K562 (cell line): ENCODE measurements at regions not wholly inside any gene's neighbourhood (a gene's known extent, or its start where the extent isn't known, plus 50 kb on each side); places are given as distances from the start of the nearest gene placed in this dataset.

Experiments
- ATAC-seq: fragments of 200-7000 bp; cut with Tn5 transposase; 3 replicates; pipeline ENCODE4 v1.9.1; 2020; ENCODE audit warnings: moderate library complexity
- BruUV-seq: library from RNA; stranded (reverse); fragments of 400-500 nt; replicated peaks from 2 replicates; lab custom pipeline; 2021; lab: Mats Ljungman, UMichigan
- CTCF ChIA-PET: fragments of 300-600 bp; formaldehyde crosslinking; extraction: SDS; loops from one replicate; lab custom pipeline; 2021; ENCODE audit warnings: low intra/inter-chr PET ratio; lab: Yijun Ruan, JAX
- POLR2A ChIA-PET: fragments of 300-600, 350-650 bp; sonication (Branson Sonifier 250); formaldehyde crosslinking; extraction: SDS; loops from one replicate; lab custom pipeline; 2021; ENCODE audit warnings: antibody characterized with exemption, inconsistent platforms; lab: Yijun Ruan, JAX
- DNase-seq, 4 experiments: peaks; one replicate each; pipeline versions ENCODE4 v3.0.0 to v3.0.0-alpha.2; 2011 to 2018; ENCODE audit warnings: low spot score in 3 of 4, mixed read lengths in 3 of 4; ENCODE audit errors: extremely low read depth in 1 of 4
- FAIRE-seq: peaks from 2 replicates; lab custom pipeline; 2011; peaks lifted over from hg19 to GRCh38; lab: Jason Lieb, UNC
- H2AFZ ChIP-seq: 2 replicates; pipeline ENCODE4 v1.6.0; 2011; ENCODE audit warnings: low read depth, low read length, control low read depth, inconsistent platforms
- H3K27ac ChIP-seq: fragments of 200-600 bp; 3 replicates; pipeline ENCODE4 v1.8.0; 2011; ENCODE audit warnings: low read depth, mild to moderate bottlenecking, control low read depth, inconsistent platforms, low read length, moderate library complexity, mixed read lengths; ENCODE audit errors: extremely low read depth
- H3K27me3 ChIP-seq, 2 experiments: fragments of 300-600 bp in 1 of 2; 2 replicates in 1 of 2; 3 replicates in 1 of 2; pipeline versions ENCODE4 v1.6.0 to v1.8.0; 2011; ENCODE audit warnings: inconsistent platforms in 2 of 2, low read length in 2 of 2, mild to moderate bottlenecking in 1 of 2, mixed read lengths in 1 of 2, moderate library complexity in 1 of 2; ENCODE audit not compliant: control insufficient read depth in 2 of 2, insufficient read depth in 2 of 2
- H3K36me3 ChIP-seq: fragments of 300-600 bp; 3 replicates; pipeline ENCODE4 v1.8.0; 2011; ENCODE audit warnings: mild to moderate bottlenecking, low read length, inconsistent platforms; ENCODE audit not compliant: control insufficient read depth, insufficient read depth
- H3K4me1 ChIP-seq, 2 experiments: fragments of 200-600 bp in 1 of 2; replicated peaks in 1 of 2; 2 replicates in 1 of 2; 3 replicates in 1 of 2; pipeline versions ENCODE4 v1.5.1 to v1.8.0; 2011; ENCODE audit warnings: inconsistent platforms in 2 of 2, low read length in 2 of 2, mild to moderate bottlenecking in 1 of 2, mixed read lengths in 1 of 2, moderate library complexity in 1 of 2; ENCODE audit not compliant: control insufficient read depth in 2 of 2, insufficient read depth in 2 of 2
- H3K4me2 ChIP-seq: 2 replicates; pipeline ENCODE4 v1.6.1; 2011; ENCODE audit warnings: low read length, control low read depth, inconsistent platforms, mixed read lengths; ENCODE audit not compliant: insufficient read depth
- H3K4me3 ChIP-seq: fragments of 200-600 bp; sonication (generic), shearing (Covaris generic); 2 replicates; pipeline ENCODE4 v1.5.1; 2016; ENCODE audit warnings: control low read depth, inconsistent platforms
- H3K79me2 ChIP-seq: fragments of 200-600 bp; 3 replicates; pipeline ENCODE4 v1.8.0; 2011; ENCODE audit warnings: low read length, inconsistent platforms; ENCODE audit not compliant: control insufficient read depth, insufficient read depth
- H3K9ac ChIP-seq, 2 experiments: 2 replicates each; pipeline versions ENCODE4 v1.6.0 to v1.6.1; 2011; ENCODE audit warnings: low read depth in 2 of 2, low read length in 2 of 2, control low read depth in 1 of 2, inconsistent platforms in 1 of 2, mild to moderate bottlenecking in 1 of 2, mixed read lengths in 1 of 2; ENCODE audit not compliant: insufficient read depth in 1 of 2
- H3K9me1 ChIP-seq: one replicate; pipeline ENCODE4 v1.6.0; 2011; ENCODE audit warnings: inconsistent platforms, mild to moderate bottlenecking, low read length, moderate library complexity; ENCODE audit not compliant: control insufficient read depth, insufficient read depth
- H3K9me3 ChIP-seq: replicated peaks from 2 replicates; pipeline ENCODE4 v1.5.1; 2011; ENCODE audit warnings: low read depth, low read length, inconsistent platforms; ENCODE audit not compliant: control insufficient read depth, insufficient read depth
- H4K20me1 ChIP-seq: replicated peaks from 2 replicates; pipeline ENCODE4 v1.6.1; 2011; ENCODE audit warnings: low read length, inconsistent platforms, mixed read lengths; ENCODE audit not compliant: control insufficient read depth, insufficient read depth
- ASH1L ChIP-seq: fragments of 450-650 bp; IDR thresholded peaks from 2 replicates; pipeline ENCODE4 v1.6.1; 2018; ENCODE audit warnings: borderline replicate concordance, mild to moderate bottlenecking, low read depth; ENCODE audit not compliant: partially characterized antibody
- CXXC5 ChIP-seq: fragments of 250-450 bp; sonication (Bioruptor Pico); IDR thresholded peaks from 2 replicates; pipeline ENCODE4 v1.8.0; 2022; ENCODE audit warnings: inconsistent platforms, mild to moderate bottlenecking, moderate library complexity
- DNMT1 ChIP-seq: fragments of 450-650 bp; IDR thresholded peaks from 2 replicates; pipeline ENCODE4 v1.6.1; 2016; ENCODE audit warnings: antibody characterized with exemption, mild to moderate bottlenecking
- MTA1 ChIP-seq: fragments of 450-650 bp; IDR thresholded peaks from 2 replicates; pipeline ENCODE4 v1.6.1; 2017; ENCODE audit warnings: borderline replicate concordance
- SAFB2 ChIP-seq: fragments of 200-400 bp; formaldehyde crosslinking; IDR thresholded peaks from 2 replicates; pipeline ENCODE4 v1.6.1; 2018; ENCODE audit warnings: borderline replicate concordance, low read length, low read depth, moderate library complexity; ENCODE audit not compliant: severe bottlenecking
- YBX1 ChIP-seq: fragments of 450-650 bp; IDR thresholded peaks from 2 replicates; pipeline ENCODE4 v1.7.1; 2016; ENCODE audit warnings: mild to moderate bottlenecking
- ZBED1 ChIP-seq: IDR thresholded peaks from 2 replicates; pipeline ENCODE4 v1.6.1; 2014
- ZNF780A ChIP-seq: fragments of 250-450 bp; sonication (Bioruptor Pico); IDR thresholded peaks from 2 replicates; pipeline ENCODE4 v1.5.0; 2021; ENCODE audit warnings: mild to moderate bottlenecking
- WGBS: fragments of 100-300 bp; shearing (Covaris generic); methylation state at CpG from one replicate; pipeline ENCODE4 v1.1.6; 2016; ENCODE audit warnings: low coverage, mixed read lengths; ENCODE audit not compliant: insufficient coverage; ENCODE audit errors: missing lambda C conversion rate; 5-methylcytosine and 5-hydroxymethylcytosine counted together
- in situ Hi-C: fragments of 300-500 bp; cut with MboI; formaldehyde crosslinking; loops from 4 replicates; pipeline ENCODE4 v1.15.0; 2018; ENCODE audit warnings: inconsistent platforms, mixed read lengths
- intact Hi-C: fragments of 100-400 bp; cut with micrococcal nuclease; formaldehyde crosslinking; loops from 2 replicates; pipeline ENCODE4 v1.14.2; 2022
- TF ChIP-seq, protein P1 (sequence below): fragments of 250-450 bp; sonication (Bioruptor Pico); IDR thresholded peaks from 2 replicates; pipeline ENCODE4 v1.8.0; 2022; ENCODE audit warnings: moderate library complexity, mild to moderate bottlenecking, inconsistent platforms
- TF ChIP-seq, protein P2 (sequence below), 2 experiments: IDR thresholded peaks; 2 replicates each; pipeline ENCODE4 v1.6.1; 2012; ENCODE audit warnings: improper control_type of control experiment in 2 of 2, low read depth in 2 of 2, low read length in 2 of 2, borderline replicate concordance in 1 of 2
- TF ChIP-seq, protein P3 (sequence below): sonication (generic); formaldehyde crosslinking; IDR thresholded peaks from 2 replicates; pipeline ENCODE4 v1.9.0; 2022; ENCODE audit warnings: mild to moderate bottlenecking, missing genetic modification reagents
- TF ChIP-seq, protein P4 (sequence below): sonication (generic); formaldehyde crosslinking; IDR thresholded peaks from 2 replicates; pipeline ENCODE4 v1.9.0; 2022; ENCODE audit warnings: mild to moderate bottlenecking, missing genetic modification reagents
- TF ChIP-seq, protein P5 (sequence below): fragments of 450-650 bp; IDR thresholded peaks from one replicate; pipeline ENCODE4 v1.6.1; 2018; ENCODE audit warnings: mild to moderate bottlenecking, moderate library complexity; ENCODE audit not compliant: partially characterized antibody

DNA sequence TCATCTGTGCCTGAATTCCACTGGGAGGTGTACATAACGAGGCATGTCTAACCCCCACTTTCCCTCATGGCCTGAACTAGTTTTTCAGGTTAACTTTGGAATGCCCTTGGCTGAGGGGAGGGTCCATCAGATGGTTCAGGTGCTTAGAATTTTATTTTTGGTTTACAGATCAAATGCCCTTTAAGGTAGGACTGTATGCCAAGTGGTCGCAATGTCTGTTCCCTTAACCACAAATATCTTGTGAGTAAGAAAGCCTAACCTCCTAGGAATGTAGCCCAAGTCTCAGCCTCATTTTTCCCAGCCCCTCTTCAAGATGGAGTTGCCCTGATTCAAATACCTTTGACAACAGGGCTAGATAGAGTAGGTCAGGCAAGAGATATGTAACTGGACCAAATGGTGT, 78.4 kb downstream of the RNASET2 start:
- Histone ChIP-seq H3K79me2 (no peaks in the 10 kb centered on the region), H3K4me2 (no peak overlapping the region), H3K4me1 (no peaks in the 10 kb centered on the region; a peak in 1 of 5 replicates), H3K27ac (no peak overlapping the region), H2AFZ (no peak overlapping the region), H3K36me3 (no peaks in the 10 kb centered on the region), H4K20me1 (no peaks in the 10 kb centered on the region), H3K4me3 (no peak overlapping the region), H3K9me3 (no peaks in the 10 kb centered on the region), H3K27me3 (peaks cover 8 to 21% of the 10 kb centered on the region in 2 experiments; a peak in 4 of 5 replicates), H3K9me1 (no peaks in the 10 kb centered on the region), H3K9ac (no peak overlapping the region)
- ChIA-PET CTCF (no interaction called here), POLR2A (no interaction called here)
- TF ChIP-seq ZBED1 (no peak), YBX1 (no peak), DNMT1 (no peak), CXXC5 (CRISPR knock-in tag) (no peak), ZNF780A (no peak), ASH1L (no peak), MTA1 (no peak), SAFB2 (no peak)
- TF ChIP-seq, protein P1, sequence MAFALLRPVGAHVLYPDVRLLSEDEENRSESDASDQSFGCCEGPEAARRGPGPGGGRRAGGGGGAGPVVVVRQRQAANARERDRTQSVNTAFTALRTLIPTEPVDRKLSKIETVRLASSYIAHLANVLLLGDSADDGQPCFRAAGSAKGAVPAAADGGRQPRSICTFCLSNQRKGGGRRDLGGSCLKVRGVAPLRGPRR (CRISPR knock-in tag) = no peak
- TF ChIP-seq, protein P2, sequence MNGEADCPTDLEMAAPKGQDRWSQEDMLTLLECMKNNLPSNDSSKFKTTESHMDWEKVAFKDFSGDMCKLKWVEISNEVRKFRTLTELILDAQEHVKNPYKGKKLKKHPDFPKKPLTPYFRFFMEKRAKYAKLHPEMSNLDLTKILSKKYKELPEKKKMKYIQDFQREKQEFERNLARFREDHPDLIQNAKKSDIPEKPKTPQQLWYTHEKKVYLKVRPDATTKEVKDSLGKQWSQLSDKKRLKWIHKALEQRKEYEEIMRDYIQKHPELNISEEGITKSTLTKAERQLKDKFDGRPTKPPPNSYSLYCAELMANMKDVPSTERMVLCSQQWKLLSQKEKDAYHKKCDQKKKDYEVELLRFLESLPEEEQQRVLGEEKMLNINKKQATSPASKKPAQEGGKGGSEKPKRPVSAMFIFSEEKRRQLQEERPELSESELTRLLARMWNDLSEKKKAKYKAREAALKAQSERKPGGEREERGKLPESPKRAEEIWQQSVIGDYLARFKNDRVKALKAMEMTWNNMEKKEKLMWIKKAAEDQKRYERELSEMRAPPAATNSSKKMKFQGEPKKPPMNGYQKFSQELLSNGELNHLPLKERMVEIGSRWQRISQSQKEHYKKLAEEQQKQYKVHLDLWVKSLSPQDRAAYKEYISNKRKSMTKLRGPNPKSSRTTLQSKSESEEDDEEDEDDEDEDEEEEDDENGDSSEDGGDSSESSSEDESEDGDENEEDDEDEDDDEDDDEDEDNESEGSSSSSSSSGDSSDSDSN (IDR thresholded peaks at IDR 0.05; ENCODE audit: borderline replicate concordance in 1 of 2, low read depth in 2 of 2, low read length in 2 of 2) = no peak
- TF ChIP-seq, protein P3, sequence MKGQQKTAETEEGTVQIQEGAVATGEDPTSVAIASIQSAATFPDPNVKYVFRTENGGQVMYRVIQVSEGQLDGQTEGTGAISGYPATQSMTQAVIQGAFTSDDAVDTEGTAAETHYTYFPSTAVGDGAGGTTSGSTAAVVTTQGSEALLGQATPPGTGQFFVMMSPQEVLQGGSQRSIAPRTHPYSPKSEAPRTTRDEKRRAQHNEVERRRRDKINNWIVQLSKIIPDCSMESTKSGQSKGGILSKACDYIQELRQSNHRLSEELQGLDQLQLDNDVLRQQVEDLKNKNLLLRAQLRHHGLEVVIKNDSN (CRISPR knock-in tag) = no peak
- TF ChIP-seq, protein P4, sequence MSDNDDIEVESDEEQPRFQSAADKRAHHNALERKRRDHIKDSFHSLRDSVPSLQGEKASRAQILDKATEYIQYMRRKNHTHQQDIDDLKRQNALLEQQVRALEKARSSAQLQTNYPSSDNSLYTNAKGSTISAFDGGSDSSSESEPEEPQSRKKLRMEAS (CRISPR knock-in tag) = no peak
- TF ChIP-seq, protein P5, sequence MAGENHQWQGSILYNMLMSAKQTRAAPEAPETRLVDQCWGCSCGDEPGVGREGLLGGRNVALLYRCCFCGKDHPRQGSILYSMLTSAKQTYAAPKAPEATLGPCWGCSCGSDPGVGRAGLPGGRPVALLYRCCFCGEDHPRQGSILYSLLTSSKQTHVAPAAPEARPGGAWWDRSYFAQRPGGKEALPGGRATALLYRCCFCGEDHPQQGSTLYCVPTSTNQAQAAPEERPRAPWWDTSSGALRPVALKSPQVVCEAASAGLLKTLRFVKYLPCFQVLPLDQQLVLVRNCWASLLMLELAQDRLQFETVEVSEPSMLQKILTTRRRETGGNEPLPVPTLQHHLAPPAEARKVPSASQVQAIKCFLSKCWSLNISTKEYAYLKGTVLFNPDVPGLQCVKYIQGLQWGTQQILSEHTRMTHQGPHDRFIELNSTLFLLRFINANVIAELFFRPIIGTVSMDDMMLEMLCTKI = no peak
- intact Hi-C loops = no loop called here
- no peak for ATAC-seq
- no peak for FAIRE-seq
- WGBS = 12% methylated on average over 2 of the region's 2 CpGs
- in situ Hi-C loops = no loop called here
- BruUV-seq = no TSS peak
- no peak for DNase-seq
